HEK293 (cell line): ENCODE measurements at regions not wholly inside any gene's neighbourhood (a gene's known extent, or its start where the extent isn't known, plus 50 kb on each side); places are given as distances from the start of the nearest gene placed in this dataset.

Experiments
- TRIM28 ChIP-seq: IDR thresholded peaks from 2 replicates; pipeline ENCODE4 v1.6.1; 2011; ENCODE audit warnings: low read length, control low read depth, borderline replicate concordance
- ZFHX2 ChIP-seq: fragments of 450-650 bp; formaldehyde crosslinking; conservative IDR thresholded peaks from 2 replicates; pipeline ENCODE4 v1.5.1; 2016; ENCODE audit warnings: missing biosample characterization, missing genetic modification characterization
- ZNF324 ChIP-seq: fragments of 450-650 bp; formaldehyde crosslinking; IDR thresholded peaks from 2 replicates; pipeline ENCODE4 v1.5.1; 2016; ENCODE audit warnings: missing biosample characterization, missing genetic modification characterization
- ZNF624 ChIP-seq: fragments of 450-650 bp; formaldehyde crosslinking; IDR thresholded peaks from 2 replicates; pipeline ENCODE4 v1.5.1; 2017; ENCODE audit warnings: missing biosample characterization, missing genetic modification characterization
- TF ChIP-seq, protein P1 (sequence below): fragments of 450-650 bp; formaldehyde crosslinking; IDR thresholded peaks from 2 replicates; pipeline ENCODE4 v1.5.1; 2016; ENCODE audit warnings: missing biosample characterization, missing genetic modification characterization

DNA sequence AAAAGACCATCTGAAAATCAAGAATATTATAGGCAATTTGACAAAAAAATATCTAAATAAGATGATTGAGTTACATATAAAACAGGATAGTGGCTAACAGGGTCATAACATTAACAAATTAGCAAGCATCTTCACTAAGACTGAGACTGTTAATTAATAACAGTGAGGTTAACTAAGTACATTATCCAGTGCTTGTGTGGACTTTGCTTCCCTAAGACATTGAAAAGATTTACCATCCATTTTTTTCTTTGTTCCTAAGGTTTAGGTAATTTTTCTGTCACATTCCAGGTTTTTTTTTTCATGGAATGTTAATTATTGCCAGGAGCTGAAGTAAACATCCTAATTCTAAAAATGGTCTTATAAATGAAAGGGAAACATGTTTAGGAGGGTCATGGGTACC is 227.6 kb downstream of the ANKRD7 start:
- TF ChIP-seq, protein P1, sequence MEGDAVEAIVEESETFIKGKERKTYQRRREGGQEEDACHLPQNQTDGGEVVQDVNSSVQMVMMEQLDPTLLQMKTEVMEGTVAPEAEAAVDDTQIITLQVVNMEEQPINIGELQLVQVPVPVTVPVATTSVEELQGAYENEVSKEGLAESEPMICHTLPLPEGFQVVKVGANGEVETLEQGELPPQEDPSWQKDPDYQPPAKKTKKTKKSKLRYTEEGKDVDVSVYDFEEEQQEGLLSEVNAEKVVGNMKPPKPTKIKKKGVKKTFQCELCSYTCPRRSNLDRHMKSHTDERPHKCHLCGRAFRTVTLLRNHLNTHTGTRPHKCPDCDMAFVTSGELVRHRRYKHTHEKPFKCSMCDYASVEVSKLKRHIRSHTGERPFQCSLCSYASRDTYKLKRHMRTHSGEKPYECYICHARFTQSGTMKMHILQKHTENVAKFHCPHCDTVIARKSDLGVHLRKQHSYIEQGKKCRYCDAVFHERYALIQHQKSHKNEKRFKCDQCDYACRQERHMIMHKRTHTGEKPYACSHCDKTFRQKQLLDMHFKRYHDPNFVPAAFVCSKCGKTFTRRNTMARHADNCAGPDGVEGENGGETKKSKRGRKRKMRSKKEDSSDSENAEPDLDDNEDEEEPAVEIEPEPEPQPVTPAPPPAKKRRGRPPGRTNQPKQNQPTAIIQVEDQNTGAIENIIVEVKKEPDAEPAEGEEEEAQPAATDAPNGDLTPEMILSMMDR (tag by site-specific recombination) = no peak
- TF ChIP-seq TRIM28 = no peak
- no peak for TF ChIP-seq ZNF324 (tag by site-specific recombination)
- TF ChIP-seq ZFHX2 (tag by site-specific recombination) = no peak
- TF ChIP-seq ZNF624 (tag by site-specific recombination) = no peak
